B cell (primary cell): ENCODE measurements at regions not wholly inside any gene's neighbourhood (a gene's known extent, or its start where the extent isn't known, plus 50 kb on each side); places are given as distances from the start of the nearest gene placed in this dataset.

ENCODE experiments used
- EZH2 ChIP-seq: IDR thresholded peaks from 2 replicates; pipeline ENCODE4 v1.6.1; 2012; ENCODE audit warnings: borderline replicate concordance, low read depth, mild to moderate bottlenecking, moderate library complexity, low read length; ENCODE audit not compliant: insufficient read depth, poor library complexity, severe bottlenecking
- TF ChIP-seq, protein P1 (sequence below): fragments of 200-600 bp; IDR thresholded peaks from one replicate; pipeline ENCODE4 v1.8.0; 2022; ENCODE audit warnings: antibody characterized with exemption, mild to moderate bottlenecking

GRCh38 chr2:129133692-129134641, 815.3 kb upstream of the HS6ST1 start:
- TF ChIP-seq, protein P1, sequence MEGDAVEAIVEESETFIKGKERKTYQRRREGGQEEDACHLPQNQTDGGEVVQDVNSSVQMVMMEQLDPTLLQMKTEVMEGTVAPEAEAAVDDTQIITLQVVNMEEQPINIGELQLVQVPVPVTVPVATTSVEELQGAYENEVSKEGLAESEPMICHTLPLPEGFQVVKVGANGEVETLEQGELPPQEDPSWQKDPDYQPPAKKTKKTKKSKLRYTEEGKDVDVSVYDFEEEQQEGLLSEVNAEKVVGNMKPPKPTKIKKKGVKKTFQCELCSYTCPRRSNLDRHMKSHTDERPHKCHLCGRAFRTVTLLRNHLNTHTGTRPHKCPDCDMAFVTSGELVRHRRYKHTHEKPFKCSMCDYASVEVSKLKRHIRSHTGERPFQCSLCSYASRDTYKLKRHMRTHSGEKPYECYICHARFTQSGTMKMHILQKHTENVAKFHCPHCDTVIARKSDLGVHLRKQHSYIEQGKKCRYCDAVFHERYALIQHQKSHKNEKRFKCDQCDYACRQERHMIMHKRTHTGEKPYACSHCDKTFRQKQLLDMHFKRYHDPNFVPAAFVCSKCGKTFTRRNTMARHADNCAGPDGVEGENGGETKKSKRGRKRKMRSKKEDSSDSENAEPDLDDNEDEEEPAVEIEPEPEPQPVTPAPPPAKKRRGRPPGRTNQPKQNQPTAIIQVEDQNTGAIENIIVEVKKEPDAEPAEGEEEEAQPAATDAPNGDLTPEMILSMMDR, result no peak
- TF ChIP-seq EZH2, result no peak
